Neural cell (in vitro differentiated cells): ENCODE measurements at regions not wholly inside any gene's neighbourhood (a gene's known extent, or its start where the extent isn't known, plus 50 kb on each side); places are given as distances from the start of the nearest gene placed in this dataset.

ENCODE experiments used
- CTCF ChIP-seq: fragments of 450-650 bp; IDR thresholded peaks from 2 replicates; pipeline ENCODE4 v1.5.1; 2014; ENCODE audit warnings: antibody characterized with exemption, mild to moderate bottlenecking, moderate library complexity; ENCODE audit not compliant: poor library complexity, severe bottlenecking
- EP300 ChIP-seq: fragments of 450-650 bp; conservative IDR thresholded peaks from 2 replicates; pipeline ENCODE4 v1.6.1; 2014; ENCODE audit warnings: antibody characterized with exemption, mild to moderate bottlenecking, moderate library complexity; ENCODE audit not compliant: poor library complexity, severe bottlenecking
- MXI1 ChIP-seq: fragments of 450-650 bp; conservative IDR thresholded peaks from 2 replicates; pipeline ENCODE4 v1.6.1; 2014; ENCODE audit warnings: antibody characterized with exemption, mild to moderate bottlenecking; ENCODE audit not compliant: poor library complexity, severe bottlenecking
- POLR2AphosphoS5 ChIP-seq: IDR thresholded peaks from 2 replicates; pipeline ENCODE4 v1.6.1; 2012
- SMC3 ChIP-seq: fragments of 450-650 bp; conservative IDR thresholded peaks from 2 replicates; pipeline ENCODE4 v1.6.1; 2014; ENCODE audit warnings: antibody characterized with exemption, mild to moderate bottlenecking, moderate library complexity; ENCODE audit not compliant: poor library complexity
- TF ChIP-seq, protein P1 (sequence below): IDR thresholded peaks from 2 replicates; pipeline ENCODE4 v1.6.1; 2012; ENCODE audit warnings: borderline replicate concordance

- TF ChIP-seq MXI1 (no peak), POLR2AphosphoS5 (no peak), CTCF (no peak), EP300 (no peak), SMC3 (no peak)
- TF ChIP-seq, protein P1, sequence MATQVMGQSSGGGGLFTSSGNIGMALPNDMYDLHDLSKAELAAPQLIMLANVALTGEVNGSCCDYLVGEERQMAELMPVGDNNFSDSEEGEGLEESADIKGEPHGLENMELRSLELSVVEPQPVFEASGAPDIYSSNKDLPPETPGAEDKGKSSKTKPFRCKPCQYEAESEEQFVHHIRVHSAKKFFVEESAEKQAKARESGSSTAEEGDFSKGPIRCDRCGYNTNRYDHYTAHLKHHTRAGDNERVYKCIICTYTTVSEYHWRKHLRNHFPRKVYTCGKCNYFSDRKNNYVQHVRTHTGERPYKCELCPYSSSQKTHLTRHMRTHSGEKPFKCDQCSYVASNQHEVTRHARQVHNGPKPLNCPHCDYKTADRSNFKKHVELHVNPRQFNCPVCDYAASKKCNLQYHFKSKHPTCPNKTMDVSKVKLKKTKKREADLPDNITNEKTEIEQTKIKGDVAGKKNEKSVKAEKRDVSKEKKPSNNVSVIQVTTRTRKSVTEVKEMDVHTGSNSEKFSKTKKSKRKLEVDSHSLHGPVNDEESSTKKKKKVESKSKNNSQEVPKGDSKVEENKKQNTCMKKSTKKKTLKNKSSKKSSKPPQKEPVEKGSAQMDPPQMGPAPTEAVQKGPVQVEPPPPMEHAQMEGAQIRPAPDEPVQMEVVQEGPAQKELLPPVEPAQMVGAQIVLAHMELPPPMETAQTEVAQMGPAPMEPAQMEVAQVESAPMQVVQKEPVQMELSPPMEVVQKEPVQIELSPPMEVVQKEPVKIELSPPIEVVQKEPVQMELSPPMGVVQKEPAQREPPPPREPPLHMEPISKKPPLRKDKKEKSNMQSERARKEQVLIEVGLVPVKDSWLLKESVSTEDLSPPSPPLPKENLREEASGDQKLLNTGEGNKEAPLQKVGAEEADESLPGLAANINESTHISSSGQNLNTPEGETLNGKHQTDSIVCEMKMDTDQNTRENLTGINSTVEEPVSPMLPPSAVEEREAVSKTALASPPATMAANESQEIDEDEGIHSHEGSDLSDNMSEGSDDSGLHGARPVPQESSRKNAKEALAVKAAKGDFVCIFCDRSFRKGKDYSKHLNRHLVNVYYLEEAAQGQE, result no peak
Observed at GRCh38 chr13:62799931-62800436, 1384.3 kb upstream of the PCDH20 start.
